PC-9 (cell line): ENCODE measurements at regions not wholly inside any gene's neighbourhood (a gene's known extent, or its start where the extent isn't known, plus 50 kb on each side); places are given as distances from the start of the nearest gene placed in this dataset.

ENCODE experiments used
- BruUV-seq: library from RNA; stranded (reverse); fragments of 400-500 nt; replicated peaks from 2 replicates; lab custom pipeline; 2021; lab: Mats Ljungman, UMichigan
- CTCF ChIA-PET: fragments of 300-600 bp; sonication (Branson Sonifier 250); formaldehyde crosslinking; loops from one replicate; lab custom pipeline; 2022; ENCODE audit warnings: antibody characterized with exemption; lab: Charles Lee
- POLR2A ChIA-PET: fragments of 300-600 bp; sonication (Branson Sonifier 250); formaldehyde crosslinking; loops from one replicate; lab custom pipeline; 2022; ENCODE audit warnings: antibody characterized with exemption; ENCODE audit not compliant: unreplicated experiment; lab: Charles Lee
- DNase-seq, 2 experiments: peaks; one replicate each; pipeline versions ENCODE4 v3.0.0 to v3.0.0-alpha.2; 2015 to 2022; ENCODE audit warnings: mixed read lengths in 1 of 2
- H2AFZ ChIP-seq: fragments of 200-600 bp; sonication (generic); 2 replicates; pipeline ENCODE4 v1.8.1; 2017; ENCODE audit warnings: antibody characterized with exemption
- H3F3A ChIP-seq: fragments of 200-600 bp; sonication (generic); 2 replicates; pipeline ENCODE4 v1.8.1; 2017; ENCODE audit warnings: antibody characterized with exemption, mild to moderate bottlenecking, low read depth; ENCODE audit not compliant: insufficient read depth
- H3K27ac ChIP-seq: fragments of 200-600 bp; sonication (generic); 2 replicates; pipeline ENCODE4 v1.6.1; 2016; ENCODE audit warnings: mixed run types
- H3K27me3 ChIP-seq: fragments of 200-600 bp; sonication (generic); 2 replicates; pipeline ENCODE4 v1.6.1; 2016; ENCODE audit warnings: low read depth, mixed run types; ENCODE audit not compliant: insufficient read depth
- H3K36me3 ChIP-seq: fragments of 200-600 bp; sonication (generic); 2 replicates; pipeline ENCODE4 v1.6.1; 2016; ENCODE audit warnings: low read depth, mixed run types
- H3K4me1 ChIP-seq: fragments of 200-600 bp; sonication (generic); replicated peaks from 2 replicates; pipeline ENCODE4 v1.6.1; 2016; ENCODE audit warnings: mixed run types; ENCODE audit not compliant: insufficient read depth
- H3K4me2 ChIP-seq: fragments of 200-600 bp; sonication (generic); 2 replicates; pipeline ENCODE4 v1.6.1; 2017; ENCODE audit warnings: mixed run types
- H3K4me3 ChIP-seq: fragments of 200-600 bp; sonication (generic); 2 replicates; pipeline ENCODE4 v1.6.1; 2016; ENCODE audit warnings: mixed run types
- H3K79me2 ChIP-seq: fragments of 200-600 bp; sonication (generic); 2 replicates; pipeline ENCODE4 v1.6.1; 2017; ENCODE audit warnings: low read depth, mixed run types
- H3K9me2 ChIP-seq: fragments of 200-600 bp; sonication (generic); 2 replicates; pipeline ENCODE4 v1.8.1; 2017; ENCODE audit warnings: mild to moderate bottlenecking; ENCODE audit not compliant: insufficient read depth
- H3K9me3 ChIP-seq: fragments of 200-600 bp; sonication (generic); 2 replicates; pipeline ENCODE4 v1.8.1; 2016; ENCODE audit warnings: low read depth; ENCODE audit not compliant: insufficient read depth
- H4K20me1 ChIP-seq: fragments of 200-600 bp; sonication (generic); 2 replicates; pipeline ENCODE4 v1.8.1; 2017; ENCODE audit not compliant: insufficient read depth
- EZH2 ChIP-seq: fragments of 200-600 bp; sonication (generic); IDR thresholded peaks from 2 replicates; pipeline ENCODE4 v1.8.0; 2017; ENCODE audit warnings: antibody characterized with exemption, low read depth
- intact Hi-C: fragments of 100-400 bp; cut with micrococcal nuclease; formaldehyde crosslinking; loops from one replicate; pipeline ENCODE4 v1.10.0; 2022; ENCODE audit not compliant: unreplicated experiment
- TF ChIP-seq, protein P1 (sequence below): fragments of 200-600 bp; sonication (generic); conservative IDR thresholded peaks from 2 replicates; pipeline ENCODE4 v1.6.1; 2017; ENCODE audit warnings: mixed run types, antibody characterized with exemption, mild to moderate bottlenecking, moderate library complexity

DNA sequence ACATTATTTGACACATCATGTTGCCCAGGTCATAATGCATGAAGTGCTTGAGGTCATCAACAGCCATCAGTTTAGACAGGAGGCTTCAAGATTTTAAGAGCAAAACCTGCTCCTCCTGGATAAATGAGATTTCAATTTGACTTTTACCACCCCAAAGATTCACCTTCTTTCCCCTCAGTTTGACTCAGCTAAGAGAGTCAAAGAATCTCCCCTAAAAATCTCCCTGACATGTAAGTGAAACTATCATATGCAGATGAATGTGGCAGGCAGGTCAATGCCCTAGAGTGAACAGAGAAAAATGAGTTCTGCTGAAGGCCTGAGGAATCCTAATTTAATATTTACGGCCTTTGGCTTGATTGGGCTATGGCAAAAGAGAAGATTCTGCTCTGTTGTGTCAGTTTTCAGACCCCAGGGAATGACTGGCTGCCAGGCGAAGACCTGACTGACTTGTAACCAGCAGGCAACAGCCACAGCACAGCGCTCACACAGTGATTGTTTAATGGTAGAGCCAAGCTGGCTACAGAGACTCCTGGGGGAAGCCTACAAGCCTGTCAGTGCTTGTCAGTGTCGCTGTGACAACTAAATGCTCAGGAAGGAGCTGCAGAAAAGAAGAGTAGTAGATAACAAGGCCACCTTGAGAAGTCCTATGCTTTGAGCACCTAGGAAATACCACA, 491.2 kb upstream of the LRRC4C start:
- H3K9me2 ChIP-seq, result no peaks in the 10 kb centered on the region
- intact Hi-C loops, result no loop called here
- H3K9me3 ChIP-seq, result no peaks in the 10 kb centered on the region
- H3K27me3 ChIP-seq, result peaks cover 6% of the 10 kb centered on the region; the same call in 1 of the 2 replicates
- H4K20me1 ChIP-seq, result no peaks in the 10 kb centered on the region
- DNase-seq, result no peak
- no peak overlapping the region for H3K27ac ChIP-seq
- no peak overlapping the region for H3K4me2 ChIP-seq
- BruUV-seq, result no TSS peak
- ChIA-PET CTCF (no interaction called here), POLR2A (no interaction called here)
- H3K79me2 ChIP-seq, result no peaks in the 10 kb centered on the region
- TF ChIP-seq, protein P1, sequence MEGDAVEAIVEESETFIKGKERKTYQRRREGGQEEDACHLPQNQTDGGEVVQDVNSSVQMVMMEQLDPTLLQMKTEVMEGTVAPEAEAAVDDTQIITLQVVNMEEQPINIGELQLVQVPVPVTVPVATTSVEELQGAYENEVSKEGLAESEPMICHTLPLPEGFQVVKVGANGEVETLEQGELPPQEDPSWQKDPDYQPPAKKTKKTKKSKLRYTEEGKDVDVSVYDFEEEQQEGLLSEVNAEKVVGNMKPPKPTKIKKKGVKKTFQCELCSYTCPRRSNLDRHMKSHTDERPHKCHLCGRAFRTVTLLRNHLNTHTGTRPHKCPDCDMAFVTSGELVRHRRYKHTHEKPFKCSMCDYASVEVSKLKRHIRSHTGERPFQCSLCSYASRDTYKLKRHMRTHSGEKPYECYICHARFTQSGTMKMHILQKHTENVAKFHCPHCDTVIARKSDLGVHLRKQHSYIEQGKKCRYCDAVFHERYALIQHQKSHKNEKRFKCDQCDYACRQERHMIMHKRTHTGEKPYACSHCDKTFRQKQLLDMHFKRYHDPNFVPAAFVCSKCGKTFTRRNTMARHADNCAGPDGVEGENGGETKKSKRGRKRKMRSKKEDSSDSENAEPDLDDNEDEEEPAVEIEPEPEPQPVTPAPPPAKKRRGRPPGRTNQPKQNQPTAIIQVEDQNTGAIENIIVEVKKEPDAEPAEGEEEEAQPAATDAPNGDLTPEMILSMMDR, result no peak
- no peak for TF ChIP-seq EZH2
- H3K4me3 ChIP-seq, result no peak overlapping the region
- no peaks in the 10 kb centered on the region for H3K4me1 ChIP-seq
- H3F3A ChIP-seq, result no peaks in the 10 kb centered on the region
- no peak overlapping the region for H2AFZ ChIP-seq
- H3K36me3 ChIP-seq, result no peaks in the 10 kb centered on the region

DNA sequence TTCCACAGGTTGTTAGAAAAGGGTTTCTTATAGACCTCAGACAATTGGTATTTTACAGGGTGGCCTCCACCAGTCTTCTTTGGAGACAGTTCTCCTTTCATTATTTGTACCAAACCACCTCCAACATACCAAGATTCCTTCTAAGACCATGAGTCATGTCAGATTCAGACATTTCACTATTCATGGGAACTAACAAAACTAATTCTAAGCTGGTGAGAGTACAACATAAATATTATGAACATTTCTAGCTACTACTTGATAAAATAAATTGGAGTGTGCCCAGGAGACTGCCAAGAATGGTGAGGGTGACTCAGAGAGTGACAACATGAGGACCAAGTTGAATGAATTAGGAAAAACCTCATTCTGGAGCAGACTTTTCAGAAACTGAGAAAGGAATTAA, 494.6 kb upstream of the LRRC4C start:
- CTCF ChIA-PET, result no interaction called here
- H4K20me1 ChIP-seq, result no peaks in the 10 kb centered on the region
- no peaks in the 10 kb centered on the region for H3K36me3 ChIP-seq
- no peaks in the 10 kb centered on the region for H3K4me1 ChIP-seq
- H3K27ac ChIP-seq, result no peak overlapping the region
- no TSS peak for BruUV-seq
- H3K9me3 ChIP-seq, result no peaks in the 10 kb centered on the region
- TF ChIP-seq EZH2, result no peak
- TF ChIP-seq, protein P1, result no peak
- H2AFZ ChIP-seq, result no peak overlapping the region
- no peaks in the 10 kb centered on the region for H3K9me2 ChIP-seq
- no peak for DNase-seq
- no peaks in the 10 kb centered on the region; the same call in 1 of the 2 replicates for H3K27me3 ChIP-seq
- POLR2A ChIA-PET, result no interaction called here
- intact Hi-C loops, result no loop called here
- H3K4me2 ChIP-seq, result no peak overlapping the region
- H3K4me3 ChIP-seq, result no peak overlapping the region
- H3K79me2 ChIP-seq, result no peaks in the 10 kb centered on the region
- no peaks in the 10 kb centered on the region for H3F3A ChIP-seq

DNA sequence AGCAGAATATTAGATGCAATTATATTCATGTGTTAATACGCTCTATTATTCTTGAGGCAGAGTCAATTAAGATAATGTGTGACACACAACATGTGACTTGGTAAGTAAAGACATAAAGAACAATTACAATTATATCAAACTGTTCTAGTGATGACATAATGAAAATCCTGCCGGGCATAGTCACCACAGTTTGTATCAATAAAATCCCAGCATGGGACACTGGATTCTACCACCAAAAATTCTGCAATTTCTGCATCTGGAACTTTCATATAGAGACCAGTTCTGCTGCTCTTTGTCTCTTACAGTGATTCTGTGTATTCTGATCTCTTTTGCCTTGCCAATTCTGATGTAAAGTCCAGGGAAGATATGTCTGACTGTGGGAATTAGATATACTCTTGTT, 495.6 kb upstream of the LRRC4C start:
- TF ChIP-seq, protein P1, result no peak
- TF ChIP-seq EZH2, result no peak
- no peaks in the 10 kb centered on the region for H3K9me2 ChIP-seq
- H3K79me2 ChIP-seq, result no peaks in the 10 kb centered on the region
- H2AFZ ChIP-seq, result no peak overlapping the region
- no peaks in the 10 kb centered on the region for H4K20me1 ChIP-seq
- ChIA-PET POLR2A (no interaction called here), CTCF (no interaction called here)
- no peak overlapping the region for H3K4me3 ChIP-seq
- no peaks in the 10 kb centered on the region for H3K4me1 ChIP-seq
- no TSS peak for BruUV-seq
- H3K9me3 ChIP-seq, result no peaks in the 10 kb centered on the region
- no peak for DNase-seq
- H3K4me2 ChIP-seq, result no peak overlapping the region
- no peaks in the 10 kb centered on the region for H3K36me3 ChIP-seq
- H3K27me3 ChIP-seq, result no peaks in the 10 kb centered on the region; the same call in 1 of the 2 replicates
- H3K27ac ChIP-seq, result no peak overlapping the region
- intact Hi-C loops, result no loop called here
- H3F3A ChIP-seq, result no peaks in the 10 kb centered on the region
